ENCODE measurements at regions not wholly inside any gene's neighbourhood (a gene's known extent, or its start where the extent isn't known, plus 50 kb on each side); places are given as distances from the start of the nearest gene placed in this dataset.

- no peaks in the 10 kb centered on the region for H3K27me3 ChIP-seq (ENCODE audit: control insufficient read depth in 2 of 2, insufficient read depth in 2 of 2, low read length in 2 of 2)
- BruUV-seq (replicated peaks): no TSS peak
- H2AFZ ChIP-seq (ENCODE audit: low read depth, low read length): no peak overlapping the region
- no peak overlapping the region for H3K9ac ChIP-seq (replicated peaks; ENCODE audit: extremely low read depth, insufficient read depth, low read length)
- intact Hi-C loops (cut with micrococcal nuclease) (no loop called here), dilution Hi-C loops (cut with MboI; ENCODE audit: extremely low pct_ligation_motif_present, low sequenced_read_pairs) (no loop called here)
- FAIRE-seq (no peak), DNase-seq (ENCODE audit: low read depth, low spot score) (no peak)
- H3K9me3 ChIP-seq (replicated peaks; ENCODE audit: control insufficient read depth, insufficient read depth, low read length): no peaks in the 10 kb centered on the region
- ChIA-PET POLR2A (no interaction called here), CTCF (interaction anchor here (1.5 kb wide), 1 partner anchor 315 kb away, joined by 4 read pairs; no protein-coding TSS in a partner anchor)
- no peaks in the 10 kb centered on the region for H3K36me3 ChIP-seq (ENCODE audit: control insufficient read depth in 2 of 2, extremely low read depth in 1 of 2, insufficient read depth in 2 of 2, low read length in 2 of 2)
- no peaks in the 10 kb centered on the region for H4K20me1 ChIP-seq (replicated peaks; ENCODE audit: control insufficient read depth, extremely low read depth, insufficient read depth, low read length)
- no peak overlapping the region for H3K4me2 ChIP-seq (ENCODE audit: insufficient read depth, low read length)
- H3K9me1 ChIP-seq (replicated peaks; ENCODE audit: control insufficient read depth, extremely low read depth, insufficient read depth, low read length): no peaks in the 10 kb centered on the region
- H3K27ac ChIP-seq (ENCODE audit: insufficient read depth, low read depth, low read length): no peak overlapping the region
- no peak overlapping the region for H3K4me3 ChIP-seq (replicated peaks in 1 of 3; ENCODE audit: insufficient read depth in 1 of 3, low read depth in 1 of 3, low read length in 3 of 3)
- TF ChIP-seq MYC (IDR thresholded peaks at IDR 0.05; ENCODE audit: low read depth, low read length) (no peak), GATA2 (IDR thresholded peaks at IDR 0.05; ENCODE audit: insufficient read depth, insufficient read length, low read depth, low read length) (no peak), FOS (IDR thresholded peaks at IDR 0.05; ENCODE audit: borderline replicate concordance, insufficient read depth, low read length) (no peak), POLR2AphosphoS5 (IDR thresholded peaks at IDR 0.05; ENCODE audit: insufficient read depth, low read depth, low read length) (no peak), POLR2A (IDR thresholded peaks at IDR 0.05; ENCODE audit: low read depth, low read length) (no peak), JUN (IDR thresholded peaks at IDR 0.05; ENCODE audit: borderline replicate concordance, insufficient read depth, insufficient read length, low read depth) (no peak), EZH2 (IDR thresholded peaks at IDR 0.05; ENCODE audit: borderline replicate concordance, low read depth, low read length, severe bottlenecking) (no peak)
- TF ChIP-seq, protein P1, sequence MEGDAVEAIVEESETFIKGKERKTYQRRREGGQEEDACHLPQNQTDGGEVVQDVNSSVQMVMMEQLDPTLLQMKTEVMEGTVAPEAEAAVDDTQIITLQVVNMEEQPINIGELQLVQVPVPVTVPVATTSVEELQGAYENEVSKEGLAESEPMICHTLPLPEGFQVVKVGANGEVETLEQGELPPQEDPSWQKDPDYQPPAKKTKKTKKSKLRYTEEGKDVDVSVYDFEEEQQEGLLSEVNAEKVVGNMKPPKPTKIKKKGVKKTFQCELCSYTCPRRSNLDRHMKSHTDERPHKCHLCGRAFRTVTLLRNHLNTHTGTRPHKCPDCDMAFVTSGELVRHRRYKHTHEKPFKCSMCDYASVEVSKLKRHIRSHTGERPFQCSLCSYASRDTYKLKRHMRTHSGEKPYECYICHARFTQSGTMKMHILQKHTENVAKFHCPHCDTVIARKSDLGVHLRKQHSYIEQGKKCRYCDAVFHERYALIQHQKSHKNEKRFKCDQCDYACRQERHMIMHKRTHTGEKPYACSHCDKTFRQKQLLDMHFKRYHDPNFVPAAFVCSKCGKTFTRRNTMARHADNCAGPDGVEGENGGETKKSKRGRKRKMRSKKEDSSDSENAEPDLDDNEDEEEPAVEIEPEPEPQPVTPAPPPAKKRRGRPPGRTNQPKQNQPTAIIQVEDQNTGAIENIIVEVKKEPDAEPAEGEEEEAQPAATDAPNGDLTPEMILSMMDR (IDR thresholded peaks at IDR 0.05; ENCODE audit: extremely low read depth in 1 of 2, insufficient read depth in 1 of 2, low read depth in 1 of 2, low read length in 2 of 2): no peak
- TF ChIP-seq, protein P2, sequence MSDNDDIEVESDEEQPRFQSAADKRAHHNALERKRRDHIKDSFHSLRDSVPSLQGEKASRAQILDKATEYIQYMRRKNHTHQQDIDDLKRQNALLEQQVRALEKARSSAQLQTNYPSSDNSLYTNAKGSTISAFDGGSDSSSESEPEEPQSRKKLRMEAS (IDR thresholded peaks at IDR 0.05; ENCODE audit: insufficient read depth, insufficient read length): no peak
- H3K4me1 ChIP-seq (ENCODE audit: control insufficient read depth, extremely low read depth, insufficient read depth, low read length): peaks cover 3% of the 10 kb centered on the region
- H3K79me2 ChIP-seq (ENCODE audit: control insufficient read depth, insufficient read depth, low read length): no peaks in the 10 kb centered on the region
Measured at GRCh38 chr6:170147056-170147787, 143.7 kb downstream of the DLL1 start.
